ENCODE measurements at regions not wholly inside any gene's neighbourhood (a gene's known extent, or its start where the extent isn't known, plus 50 kb on each side); places are given as distances from the start of the nearest gene placed in this dataset.

DNA sequence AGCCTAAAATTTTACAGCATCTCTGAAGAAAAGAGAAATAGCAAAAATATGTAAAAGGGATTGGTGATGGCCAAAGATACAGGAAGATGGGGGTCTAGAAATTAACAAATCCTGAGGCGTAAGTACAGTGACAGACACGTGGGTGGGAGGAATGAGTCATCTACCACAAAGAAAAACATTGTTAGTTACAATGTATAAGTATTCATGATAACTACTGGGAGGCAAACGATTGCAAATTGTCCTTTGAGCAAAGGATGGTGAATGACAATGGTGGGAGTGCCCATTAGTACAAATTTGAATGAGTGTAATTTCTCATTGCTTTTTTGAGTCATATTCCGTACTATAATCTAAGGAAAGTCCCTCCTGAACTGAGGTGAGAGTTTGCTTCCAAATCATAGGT, 809.0 kb upstream of the FAM98A start:
- no peaks in the 10 kb centered on the region for H3K27me3 ChIP-seq (replicated peaks; ENCODE audit: insufficient read depth)
- no peaks in the 10 kb centered on the region for H3K9me3 ChIP-seq
- no peak overlapping the region for H3K27ac ChIP-seq
- 59% methylated on average over 4 of the region's 4 CpGs for WGBS
- H3K4me3 ChIP-seq: no peak overlapping the region
- no peak for DNase-seq (ENCODE audit: low spot score)
- H3K36me3 ChIP-seq: no peaks in the 10 kb centered on the region
- no peaks in the 10 kb centered on the region for H3K4me1 ChIP-seq (replicated peaks)
- TF ChIP-seq, protein P1, sequence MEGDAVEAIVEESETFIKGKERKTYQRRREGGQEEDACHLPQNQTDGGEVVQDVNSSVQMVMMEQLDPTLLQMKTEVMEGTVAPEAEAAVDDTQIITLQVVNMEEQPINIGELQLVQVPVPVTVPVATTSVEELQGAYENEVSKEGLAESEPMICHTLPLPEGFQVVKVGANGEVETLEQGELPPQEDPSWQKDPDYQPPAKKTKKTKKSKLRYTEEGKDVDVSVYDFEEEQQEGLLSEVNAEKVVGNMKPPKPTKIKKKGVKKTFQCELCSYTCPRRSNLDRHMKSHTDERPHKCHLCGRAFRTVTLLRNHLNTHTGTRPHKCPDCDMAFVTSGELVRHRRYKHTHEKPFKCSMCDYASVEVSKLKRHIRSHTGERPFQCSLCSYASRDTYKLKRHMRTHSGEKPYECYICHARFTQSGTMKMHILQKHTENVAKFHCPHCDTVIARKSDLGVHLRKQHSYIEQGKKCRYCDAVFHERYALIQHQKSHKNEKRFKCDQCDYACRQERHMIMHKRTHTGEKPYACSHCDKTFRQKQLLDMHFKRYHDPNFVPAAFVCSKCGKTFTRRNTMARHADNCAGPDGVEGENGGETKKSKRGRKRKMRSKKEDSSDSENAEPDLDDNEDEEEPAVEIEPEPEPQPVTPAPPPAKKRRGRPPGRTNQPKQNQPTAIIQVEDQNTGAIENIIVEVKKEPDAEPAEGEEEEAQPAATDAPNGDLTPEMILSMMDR (IDR thresholded peaks at IDR 0.05): no peak
- TF ChIP-seq POLR2AphosphoS5 (IDR thresholded peaks at IDR 0.05) (no peak), POLR2A (IDR thresholded peaks at IDR 0.05) (no peak)
- intact Hi-C loops (cut with DNase I): no loop called here

DNA sequence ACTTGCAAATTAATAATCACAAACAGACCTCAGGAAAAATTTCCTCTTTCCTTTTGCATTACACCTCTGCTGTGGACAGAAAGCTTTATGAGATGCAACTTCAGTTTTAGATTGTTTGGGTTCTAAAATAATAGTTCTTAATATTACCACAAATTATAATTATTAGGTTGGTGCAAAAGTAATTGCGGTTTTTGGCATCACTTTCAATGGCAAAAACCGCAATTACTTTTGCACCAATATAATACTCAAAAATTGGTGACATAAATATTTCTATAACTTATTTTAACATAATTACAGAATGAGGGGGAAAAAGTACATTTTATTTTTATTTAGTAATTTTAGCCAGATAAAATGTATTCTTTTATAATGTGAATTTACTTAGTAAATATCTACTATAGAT, 804.4 kb upstream of the FAM98A start:
- DNase-seq (ENCODE audit: low spot score): no peak
- 97% methylated on average over 2 of the region's 2 CpGs for WGBS
- Histone ChIP-seq H3K27ac (no peak overlapping the region), H3K9me3 (no peaks in the 10 kb centered on the region), H3K36me3 (no peaks in the 10 kb centered on the region), H3K4me1 (replicated peaks) (no peaks in the 10 kb centered on the region), H3K27me3 (replicated peaks; ENCODE audit: insufficient read depth) (no peaks in the 10 kb centered on the region), H3K4me3 (no peak overlapping the region)
- TF ChIP-seq POLR2AphosphoS5 (IDR thresholded peaks at IDR 0.05) (no peak), POLR2A (IDR thresholded peaks at IDR 0.05) (no peak)
- TF ChIP-seq, protein P1 (IDR thresholded peaks at IDR 0.05): no peak
- intact Hi-C loops (cut with DNase I): no loop called here

DNA sequence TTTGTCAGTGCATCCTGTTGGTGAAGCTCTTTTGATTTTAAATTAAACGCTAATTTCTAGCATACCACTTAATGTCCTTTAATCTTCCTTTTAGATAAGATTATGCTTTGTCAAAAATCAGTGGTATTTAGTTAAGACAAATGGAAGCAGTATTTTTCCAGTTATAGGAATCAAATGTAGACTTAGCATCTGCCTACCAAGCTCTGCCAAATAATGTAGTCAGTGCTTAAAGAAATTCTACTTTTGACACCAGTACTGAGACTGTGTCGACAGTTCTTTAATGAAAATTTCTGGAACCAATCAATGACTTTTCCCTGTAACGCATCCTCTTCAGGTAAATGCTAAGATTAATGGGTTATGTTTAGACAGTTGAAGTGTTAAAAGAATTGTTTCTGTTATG, 803.3 kb upstream of the FAM98A start:
- Histone ChIP-seq H3K4me3 (no peak overlapping the region), H3K4me1 (replicated peaks) (no peaks in the 10 kb centered on the region), H3K9me3 (no peaks in the 10 kb centered on the region), H3K27me3 (replicated peaks; ENCODE audit: insufficient read depth) (no peaks in the 10 kb centered on the region), H3K36me3 (no peaks in the 10 kb centered on the region), H3K27ac (no peak overlapping the region)
- intact Hi-C loops (cut with DNase I): no loop called here
- TF ChIP-seq, protein P1 (IDR thresholded peaks at IDR 0.05): no peak
- TF ChIP-seq POLR2A (IDR thresholded peaks at IDR 0.05) (no peak), POLR2AphosphoS5 (IDR thresholded peaks at IDR 0.05) (no peak)
- no peak for DNase-seq (ENCODE audit: low spot score)
- 94% methylated on average over 3 of the region's 3 CpGs for WGBS

DNA sequence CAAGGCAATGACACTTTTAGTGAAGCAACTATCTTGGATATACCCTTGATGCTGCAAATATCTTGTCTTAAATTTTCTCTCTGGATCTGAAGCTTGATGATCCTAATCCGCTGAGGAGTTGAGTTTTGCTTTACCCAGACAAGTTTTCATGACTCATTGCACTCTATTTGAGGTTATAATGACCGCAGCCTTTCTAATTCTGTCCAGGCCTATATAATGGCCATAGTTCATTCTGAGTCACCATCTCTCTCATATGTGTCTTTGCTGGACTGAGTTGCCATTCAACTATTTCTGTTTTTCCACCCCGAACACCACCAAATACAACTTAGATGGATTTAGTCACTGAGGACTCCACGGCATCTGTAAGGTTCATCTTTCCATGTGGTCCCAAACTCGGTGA, 802.1 kb upstream of the FAM98A start:
- Histone ChIP-seq H3K27ac (no peak overlapping the region), H3K27me3 (replicated peaks; ENCODE audit: insufficient read depth) (no peaks in the 10 kb centered on the region), H3K36me3 (no peaks in the 10 kb centered on the region), H3K4me1 (replicated peaks) (no peaks in the 10 kb centered on the region), H3K9me3 (no peaks in the 10 kb centered on the region), H3K4me3 (no peak overlapping the region)
- intact Hi-C loops (cut with DNase I): no loop called here
- DNase-seq (ENCODE audit: low spot score): no peak
- no peak for TF ChIP-seq POLR2AphosphoS5 (IDR thresholded peaks at IDR 0.05)
- no peak for TF ChIP-seq POLR2A (IDR thresholded peaks at IDR 0.05)
- TF ChIP-seq, protein P1 (IDR thresholded peaks at IDR 0.05): no peak
- WGBS: 95% methylated on average over 5 of the region's 5 CpGs

DNA sequence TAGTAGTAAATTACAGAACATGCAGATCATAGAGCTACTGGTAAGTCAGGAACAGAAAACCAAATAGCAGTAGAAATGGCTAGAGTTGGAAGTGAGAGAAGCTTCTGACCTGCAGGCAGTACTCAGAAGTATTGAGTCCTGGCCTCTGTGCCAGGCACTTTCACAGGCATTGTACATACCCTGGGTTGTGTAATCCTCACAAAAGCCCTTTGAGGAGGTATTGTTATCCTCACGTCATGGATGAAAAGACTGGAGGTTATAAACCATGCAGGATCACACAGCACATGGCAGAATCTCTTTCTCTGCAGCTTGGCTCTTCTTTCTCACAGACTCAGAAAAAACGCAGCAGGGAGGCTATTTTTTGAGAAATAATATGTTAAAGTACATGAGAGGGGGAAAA, 789.3 kb upstream of the FAM98A start:
- no peak for TF ChIP-seq POLR2A (IDR thresholded peaks at IDR 0.05)
- TF ChIP-seq, protein P1 (IDR thresholded peaks at IDR 0.05): no peak
- TF ChIP-seq POLR2AphosphoS5 (IDR thresholded peaks at IDR 0.05): no peak
- H3K27ac ChIP-seq: no peak overlapping the region
- no peaks in the 10 kb centered on the region for H3K27me3 ChIP-seq (replicated peaks; ENCODE audit: insufficient read depth)
- no peak for DNase-seq (ENCODE audit: low spot score)
- 50% methylated on average over 2 of the region's 2 CpGs for WGBS
- no peak overlapping the region for H3K4me3 ChIP-seq
- H3K36me3 ChIP-seq: no peaks in the 10 kb centered on the region
- no peaks in the 10 kb centered on the region for H3K9me3 ChIP-seq
- intact Hi-C loops (cut with DNase I): no loop called here
- H3K4me1 ChIP-seq (replicated peaks): no peaks in the 10 kb centered on the region

All from prostate gland (tissue), 2 donors.